ENCODE measurements at regions not wholly inside any gene's neighbourhood (a gene's known extent, or its start where the extent isn't known, plus 50 kb on each side); places are given as distances from the start of the nearest gene placed in this dataset.

DNA sequence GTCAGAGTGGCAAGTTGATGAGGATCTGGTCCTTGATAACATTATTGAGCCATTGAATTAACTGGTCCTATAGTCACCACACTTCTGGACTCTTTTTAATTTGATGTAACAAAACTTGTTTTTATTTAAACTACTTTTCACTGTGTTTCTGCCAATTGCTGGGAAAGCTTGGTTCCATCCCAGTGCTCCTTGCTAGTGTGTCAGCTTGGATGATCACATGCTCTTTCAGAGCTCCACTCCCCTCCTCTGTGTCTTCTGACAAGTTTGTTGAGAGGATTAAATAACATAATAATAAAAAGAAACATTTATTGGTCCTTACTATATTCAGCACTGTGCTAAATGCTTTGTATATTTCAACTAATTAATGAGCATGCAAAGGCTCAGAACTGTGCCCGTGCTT lies 448.5 kb upstream of the B3GALT2 start:
- H3K27ac ChIP-seq = no peak overlapping the region
- TF ChIP-seq, protein P1, sequence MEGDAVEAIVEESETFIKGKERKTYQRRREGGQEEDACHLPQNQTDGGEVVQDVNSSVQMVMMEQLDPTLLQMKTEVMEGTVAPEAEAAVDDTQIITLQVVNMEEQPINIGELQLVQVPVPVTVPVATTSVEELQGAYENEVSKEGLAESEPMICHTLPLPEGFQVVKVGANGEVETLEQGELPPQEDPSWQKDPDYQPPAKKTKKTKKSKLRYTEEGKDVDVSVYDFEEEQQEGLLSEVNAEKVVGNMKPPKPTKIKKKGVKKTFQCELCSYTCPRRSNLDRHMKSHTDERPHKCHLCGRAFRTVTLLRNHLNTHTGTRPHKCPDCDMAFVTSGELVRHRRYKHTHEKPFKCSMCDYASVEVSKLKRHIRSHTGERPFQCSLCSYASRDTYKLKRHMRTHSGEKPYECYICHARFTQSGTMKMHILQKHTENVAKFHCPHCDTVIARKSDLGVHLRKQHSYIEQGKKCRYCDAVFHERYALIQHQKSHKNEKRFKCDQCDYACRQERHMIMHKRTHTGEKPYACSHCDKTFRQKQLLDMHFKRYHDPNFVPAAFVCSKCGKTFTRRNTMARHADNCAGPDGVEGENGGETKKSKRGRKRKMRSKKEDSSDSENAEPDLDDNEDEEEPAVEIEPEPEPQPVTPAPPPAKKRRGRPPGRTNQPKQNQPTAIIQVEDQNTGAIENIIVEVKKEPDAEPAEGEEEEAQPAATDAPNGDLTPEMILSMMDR (IDR thresholded peaks at IDR 0.05) = no peak
- TF ChIP-seq ZFX (IDR thresholded peaks at IDR 0.05; ENCODE audit: borderline replicate concordance) = no peak

DNA sequence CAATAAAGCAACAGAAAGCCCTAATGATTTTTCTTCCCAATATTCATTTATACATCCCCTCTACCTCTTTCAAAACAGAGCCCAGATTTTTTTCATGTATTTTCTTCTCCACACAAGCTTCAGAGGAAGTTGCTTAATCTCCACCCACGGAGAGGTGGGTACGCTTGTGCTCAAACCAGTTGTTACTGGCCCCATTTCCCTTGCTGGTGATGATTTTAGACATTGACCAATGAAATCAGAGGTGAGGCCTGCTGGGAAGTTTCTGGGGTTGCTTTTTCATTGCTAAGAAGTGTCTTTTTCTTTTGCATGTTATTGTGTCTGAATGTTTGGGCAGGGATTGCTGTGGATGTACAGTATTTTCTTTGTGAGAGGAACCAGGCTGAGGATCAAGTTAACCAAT lies 448.1 kb upstream of the B3GALT2 start:
- no peak for TF ChIP-seq ZFX (IDR thresholded peaks at IDR 0.05; ENCODE audit: borderline replicate concordance)
- TF ChIP-seq, protein P1 (IDR thresholded peaks at IDR 0.05) = no peak
- no peak overlapping the region for H3K27ac ChIP-seq

DNA sequence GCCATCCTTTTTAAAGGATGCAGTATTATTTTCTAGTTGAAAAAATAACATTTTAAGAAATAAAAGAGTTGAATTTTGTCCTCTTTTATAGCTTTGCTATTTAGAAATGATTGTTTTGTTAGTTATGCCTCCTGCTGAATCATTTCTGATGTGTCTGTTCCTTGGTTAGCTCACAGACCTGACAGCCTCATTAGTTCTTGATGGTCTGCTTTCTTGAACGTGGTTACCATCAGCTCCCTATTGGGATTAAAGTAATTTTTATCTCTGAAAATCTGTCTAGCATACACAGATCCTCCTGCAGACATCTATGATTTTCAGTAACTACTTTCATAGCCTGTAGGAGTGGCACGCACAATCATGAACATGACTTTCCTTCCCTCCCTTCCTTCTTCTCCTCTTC lies 447.6 kb upstream of the B3GALT2 start:
- no peak for TF ChIP-seq ZFX (IDR thresholded peaks at IDR 0.05; ENCODE audit: borderline replicate concordance)
- TF ChIP-seq, protein P1 (IDR thresholded peaks at IDR 0.05) = no peak
- no peak overlapping the region for H3K27ac ChIP-seq

DNA sequence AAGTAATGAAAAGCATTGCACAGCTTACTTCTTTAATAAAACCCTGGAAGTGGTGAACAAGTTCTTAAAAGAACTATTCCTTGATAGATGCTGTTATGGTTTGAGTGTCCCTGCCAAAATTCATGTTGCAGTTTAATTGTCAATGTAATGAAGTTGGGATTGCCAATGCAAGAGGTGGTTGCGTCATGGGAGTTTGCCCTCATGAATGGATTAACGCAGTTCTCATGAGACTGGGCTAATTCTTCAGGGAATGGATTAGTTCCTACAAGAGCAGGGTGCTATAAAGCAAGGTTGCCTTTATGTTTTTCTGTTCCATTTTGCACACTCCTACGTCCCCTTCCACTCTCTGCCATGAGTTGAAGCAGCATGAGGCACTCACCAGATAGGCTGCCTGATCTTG lies 446.7 kb upstream of the B3GALT2 start:
- H3K27ac ChIP-seq = no peak overlapping the region
- TF ChIP-seq, protein P1 (IDR thresholded peaks at IDR 0.05) = no peak
- TF ChIP-seq ZFX (IDR thresholded peaks at IDR 0.05; ENCODE audit: borderline replicate concordance) = no peak

DNA sequence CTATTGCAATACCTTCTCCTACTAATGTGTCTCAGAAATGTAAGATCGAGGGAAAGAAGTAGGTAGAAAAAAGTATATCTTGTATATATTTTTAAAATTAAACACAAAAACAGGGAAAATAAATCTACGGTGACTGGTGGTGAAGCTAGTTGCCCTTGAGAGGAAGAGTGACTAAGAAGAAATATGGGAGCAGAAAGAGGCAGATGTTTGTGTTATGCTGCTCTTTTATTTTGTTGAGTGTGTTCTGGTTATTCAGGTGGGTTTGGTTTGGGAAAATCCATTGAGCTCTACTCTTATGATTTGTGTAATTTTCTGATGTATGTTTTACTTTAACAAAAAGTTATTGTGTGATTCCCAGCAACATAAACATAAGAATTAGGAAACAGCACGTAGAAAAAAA lies 444.9 kb upstream of the B3GALT2 start:
- H3K27ac ChIP-seq = no peak overlapping the region
- TF ChIP-seq ZFX (IDR thresholded peaks at IDR 0.05; ENCODE audit: borderline replicate concordance) = no peak
- TF ChIP-seq, protein P1 (IDR thresholded peaks at IDR 0.05) = no peak

DNA sequence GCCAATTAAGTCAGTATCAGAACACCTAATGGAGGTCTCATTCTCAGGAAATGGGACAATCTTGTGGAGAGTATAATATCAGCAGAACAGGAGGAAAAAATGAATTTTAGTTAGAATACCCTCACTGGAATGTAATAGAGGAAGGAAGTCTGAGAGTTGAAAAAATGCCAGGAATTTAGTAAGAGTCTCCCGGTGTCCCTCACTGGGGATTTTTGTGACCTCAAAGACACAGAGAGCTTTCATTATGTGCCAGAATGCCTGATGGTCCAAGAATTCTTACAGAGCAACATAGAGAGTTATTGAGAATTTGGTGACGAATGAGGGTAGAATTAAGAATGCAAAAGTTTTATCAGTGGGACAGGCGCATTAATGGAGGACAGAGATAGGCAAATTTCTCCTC lies 443.5 kb upstream of the B3GALT2 start:
- H3K27ac ChIP-seq = no peak overlapping the region
- TF ChIP-seq ZFX (IDR thresholded peaks at IDR 0.05; ENCODE audit: borderline replicate concordance) = no peak
- TF ChIP-seq, protein P1 (IDR thresholded peaks at IDR 0.05) = no peak

DNA sequence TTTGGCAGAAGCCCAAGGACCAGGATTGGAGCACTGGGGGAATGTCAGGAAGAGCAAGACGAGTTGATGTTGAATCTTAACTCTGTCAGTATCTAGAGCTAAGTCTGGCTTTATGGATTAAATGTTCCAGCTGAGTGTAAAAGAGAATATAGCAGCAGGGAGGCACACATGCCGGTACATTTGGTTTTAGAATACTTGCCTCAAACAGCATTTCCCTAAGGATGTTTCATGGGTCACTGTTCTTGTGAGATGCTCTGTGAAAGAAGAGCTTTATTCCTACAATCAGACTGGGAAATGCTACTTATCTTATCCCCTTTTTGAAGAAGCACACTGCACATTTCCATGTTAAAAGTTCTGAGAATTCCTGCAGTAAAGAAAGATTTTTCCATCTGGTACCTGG lies 440.3 kb upstream of the B3GALT2 start:
- TF ChIP-seq ZFX (IDR thresholded peaks at IDR 0.05; ENCODE audit: borderline replicate concordance) = no peak
- TF ChIP-seq, protein P1 (IDR thresholded peaks at IDR 0.05) = no peak
- H3K27ac ChIP-seq = no peak overlapping the region

Measured in 22Rv1 (cell line).